Activated naive CD8-positive, alpha-beta T cell (primary cell): ENCODE measurements at regions not wholly inside any gene's neighbourhood (a gene's known extent, or its start where the extent isn't known, plus 50 kb on each side); places are given as distances from the start of the nearest gene placed in this dataset.

Experiments
- H3K27ac Mint-ChIP-seq: one replicate; pipeline ENCODE4 v1.8.0; 2021; ENCODE audit warnings: mixed read lengths
- H3K27me3 Mint-ChIP-seq: one replicate; pipeline ENCODE4 v1.8.0; 2021; ENCODE audit warnings: mixed read lengths
- H3K36me3 Mint-ChIP-seq: one replicate; pipeline ENCODE4 v1.8.0; 2021; ENCODE audit warnings: mixed read lengths
- H3K4me1 Mint-ChIP-seq: one replicate; pipeline ENCODE4 v1.8.0; 2021; ENCODE audit warnings: low read depth, mixed read lengths
- H3K4me3 Mint-ChIP-seq: one replicate; pipeline ENCODE4 v1.8.0; 2021; ENCODE audit warnings: mild to moderate bottlenecking, mixed read lengths
- H3K9me3 Mint-ChIP-seq: one replicate; pipeline ENCODE4 v1.8.0; 2021; ENCODE audit warnings: low read depth, mixed read lengths

GRCh38 chr5:12277504-12278192 lies 373.4 kb upstream of the CTNND2 start:
- no peaks in the 10 kb centered on the region for H3K36me3 Mint-ChIP-seq
- H3K27me3 Mint-ChIP-seq, result no peaks in the 10 kb centered on the region
- no peaks in the 10 kb centered on the region for H3K4me1 Mint-ChIP-seq
- peaks cover 10% of the 10 kb centered on the region for H3K9me3 Mint-ChIP-seq
- no peak overlapping the region for H3K4me3 Mint-ChIP-seq
- no peak overlapping the region for H3K27ac Mint-ChIP-seq

GRCh38 chr5:12274236-12274635 lies 370.0 kb upstream of the CTNND2 start:
- Mint-ChIP-seq H3K27me3 (no peaks in the 10 kb centered on the region), H3K9me3 (peaks cover 8% of the 10 kb centered on the region), H3K4me3 (no peak overlapping the region), H3K27ac (no peak overlapping the region), H3K4me1 (no peaks in the 10 kb centered on the region), H3K36me3 (no peaks in the 10 kb centered on the region)

- Mint-ChIP-seq H3K4me1 (no peaks in the 10 kb centered on the region), H3K36me3 (no peaks in the 10 kb centered on the region), H3K4me3 (no peak overlapping the region), H3K9me3 (peaks cover 8% of the 10 kb centered on the region), H3K27me3 (no peaks in the 10 kb centered on the region), H3K27ac (no peak overlapping the region)
These were observed 368.1 kb upstream of the CTNND2 start for GRCh38 chr5:12272389-12272788.

GRCh38 chr5:12270914-12271313 lies 366.7 kb upstream of the CTNND2 start:
- H3K27me3 Mint-ChIP-seq, result no peaks in the 10 kb centered on the region
- no peaks in the 10 kb centered on the region for H3K4me1 Mint-ChIP-seq
- no peaks in the 10 kb centered on the region for H3K9me3 Mint-ChIP-seq
- H3K4me3 Mint-ChIP-seq, result no peak overlapping the region
- H3K27ac Mint-ChIP-seq, result no peak overlapping the region
- H3K36me3 Mint-ChIP-seq, result no peaks in the 10 kb centered on the region

- Mint-ChIP-seq H3K9me3 (no peaks in the 10 kb centered on the region), H3K4me3 (no peak overlapping the region), H3K36me3 (no peaks in the 10 kb centered on the region), H3K27ac (no peak overlapping the region), H3K4me1 (no peaks in the 10 kb centered on the region), H3K27me3 (no peaks in the 10 kb centered on the region)
These were observed 364.9 kb upstream of the CTNND2 start for GRCh38 chr5:12269164-12269563.

- H3K9me3 Mint-ChIP-seq, result peaks cover 23% of the 10 kb centered on the region
- H3K27me3 Mint-ChIP-seq, result no peaks in the 10 kb centered on the region
- no peaks in the 10 kb centered on the region for H3K36me3 Mint-ChIP-seq
- H3K4me3 Mint-ChIP-seq, result no peak overlapping the region
- no peak overlapping the region for H3K27ac Mint-ChIP-seq
- no peaks in the 10 kb centered on the region for H3K4me1 Mint-ChIP-seq
These were observed 354.3 kb upstream of the CTNND2 start for GRCh38 chr5:12258549-12258948.

GRCh38 chr5:12250454-12250853 lies 346.2 kb upstream of the CTNND2 start:
- Mint-ChIP-seq H3K9me3 (peaks cover 7% of the 10 kb centered on the region), H3K27me3 (no peaks in the 10 kb centered on the region), H3K27ac (no peak overlapping the region), H3K4me3 (no peak overlapping the region), H3K36me3 (no peaks in the 10 kb centered on the region), H3K4me1 (no peaks in the 10 kb centered on the region)

GRCh38 chr5:12248831-12249230 lies 344.6 kb upstream of the CTNND2 start:
- no peak overlapping the region for H3K4me3 Mint-ChIP-seq
- no peaks in the 10 kb centered on the region for H3K36me3 Mint-ChIP-seq
- H3K27ac Mint-ChIP-seq, result no peak overlapping the region
- H3K4me1 Mint-ChIP-seq, result no peaks in the 10 kb centered on the region
- no peaks in the 10 kb centered on the region for H3K27me3 Mint-ChIP-seq
- peaks cover 12% of the 10 kb centered on the region for H3K9me3 Mint-ChIP-seq

- Mint-ChIP-seq H3K4me3 (no peak overlapping the region), H3K9me3 (peaks cover 15% of the 10 kb centered on the region), H3K36me3 (no peaks in the 10 kb centered on the region), H3K27ac (no peak overlapping the region), H3K27me3 (no peaks in the 10 kb centered on the region), H3K4me1 (no peaks in the 10 kb centered on the region)
These were observed 341.8 kb upstream of the CTNND2 start for GRCh38 chr5:12246036-12246435.

GRCh38 chr5:12245429-12245828 lies 341.2 kb upstream of the CTNND2 start:
- Mint-ChIP-seq H3K36me3 (no peaks in the 10 kb centered on the region), H3K4me3 (no peak overlapping the region), H3K27me3 (no peaks in the 10 kb centered on the region), H3K27ac (no peak overlapping the region), H3K4me1 (no peaks in the 10 kb centered on the region), H3K9me3 (peaks cover 12% of the 10 kb centered on the region)

GRCh38 chr5:12242950-12243888 lies 339.0 kb upstream of the CTNND2 start:
- H3K36me3 Mint-ChIP-seq, result no peaks in the 10 kb centered on the region
- H3K27me3 Mint-ChIP-seq, result no peaks in the 10 kb centered on the region
- no peak overlapping the region for H3K4me3 Mint-ChIP-seq
- H3K4me1 Mint-ChIP-seq, result no peaks in the 10 kb centered on the region
- no peak overlapping the region for H3K27ac Mint-ChIP-seq
- H3K9me3 Mint-ChIP-seq, result peaks cover 12% of the 10 kb centered on the region

- H3K4me1 Mint-ChIP-seq, result no peaks in the 10 kb centered on the region
- H3K9me3 Mint-ChIP-seq, result peaks cover 13% of the 10 kb centered on the region
- no peak overlapping the region for H3K27ac Mint-ChIP-seq
- H3K36me3 Mint-ChIP-seq, result no peaks in the 10 kb centered on the region
- H3K27me3 Mint-ChIP-seq, result no peaks in the 10 kb centered on the region
- H3K4me3 Mint-ChIP-seq, result no peak overlapping the region
These were observed 333.8 kb upstream of the CTNND2 start for GRCh38 chr5:12237837-12238575.

- Mint-ChIP-seq H3K27ac (no peak overlapping the region), H3K27me3 (no peaks in the 10 kb centered on the region), H3K4me3 (no peak overlapping the region), H3K9me3 (peaks cover 16% of the 10 kb centered on the region), H3K36me3 (no peaks in the 10 kb centered on the region), H3K4me1 (no peaks in the 10 kb centered on the region)
These were observed 326.4 kb upstream of the CTNND2 start for GRCh38 chr5:12230659-12231058.

GRCh38 chr5:12217039-12217438 lies 312.8 kb upstream of the CTNND2 start:
- H3K9me3 Mint-ChIP-seq, result peaks cover 27% of the 10 kb centered on the region

More at GRCh38 chr5:12217039-12217438, 312.8 kb upstream of the CTNND2 start:
- Mint-ChIP-seq H3K36me3 (no peaks in the 10 kb centered on the region), H3K4me3 (no peak overlapping the region), H3K27ac (no peak overlapping the region), H3K4me1 (no peaks in the 10 kb centered on the region), H3K27me3 (no peaks in the 10 kb centered on the region)
